HG02884 (cell line): ENCODE measurements at regions not wholly inside any gene's neighbourhood (a gene's known extent, or its start where the extent isn't known, plus 50 kb on each side); places are given as distances from the start of the nearest gene placed in this dataset.

Experiments used
- ATAC-seq: cut with Tn5 transposase; IDR thresholded peaks from one replicate; pipeline ENCODE4 v1.9.1; 2021; ENCODE audit warnings: mild to moderate bottlenecking, moderate library complexity; ENCODE audit not compliant: unreplicated experiment

- no peak for ATAC-seq
These were observed 93.4 kb downstream of the ABHD5 start for GRCh38 chr3:43783987-43784639.

GRCh38 chr3:43784640-43785011 is 93.9 kb downstream of the ABHD5 start:
- ATAC-seq = no peak

- no peak for ATAC-seq
These were observed 94.8 kb downstream of the ABHD5 start for GRCh38 chr3:43785551-43785950.

- no peak for ATAC-seq
These were observed 95.4 kb downstream of the ABHD5 start for GRCh38 chr3:43786102-43786501.

- no peak for ATAC-seq
These were observed 96.0 kb downstream of the ABHD5 start for GRCh38 chr3:43786526-43787305.

GRCh38 chr3:43787330-43787729 is 96.6 kb downstream of the ABHD5 start:
- no peak for ATAC-seq

GRCh38 chr3:43789028-43789427 is 98.3 kb downstream of the ABHD5 start:
- no peak for ATAC-seq

- no peak for ATAC-seq
These were observed 99.3 kb downstream of the ABHD5 start for GRCh38 chr3:43790060-43790459.

GRCh38 chr3:43790476-43790875 is 99.7 kb downstream of the ABHD5 start:
- ATAC-seq = no peak

- ATAC-seq = no peak
These were observed 100.5 kb downstream of the ABHD5 start for GRCh38 chr3:43791246-43791645.

GRCh38 chr3:43792904-43793303 is 102.2 kb downstream of the ABHD5 start:
- no peak for ATAC-seq

GRCh38 chr3:43793648-43794372 is 103.1 kb downstream of the ABHD5 start:
- ATAC-seq = no peak

- no peak for ATAC-seq
These were observed 104.0 kb downstream of the ABHD5 start for GRCh38 chr3:43794776-43795175.

GRCh38 chr3:43795491-43795890 is 104.8 kb downstream of the ABHD5 start:
- no peak for ATAC-seq

GRCh38 chr3:43796041-43796596 is 105.4 kb downstream of the ABHD5 start:
- ATAC-seq = no peak

GRCh38 chr3:43797794-43798193 is 107.1 kb downstream of the ABHD5 start:
- ATAC-seq = no peak

GRCh38 chr3:43810797-43811196 is 120.1 kb downstream of the ABHD5 start:
- ATAC-seq = no peak

- ATAC-seq = no peak
These were observed 123.7 kb downstream of the ABHD5 start for GRCh38 chr3:43814461-43814860.

- ATAC-seq = no peak
These were observed 125.6 kb downstream of the ABHD5 start for GRCh38 chr3:43816372-43816771.

GRCh38 chr3:43817064-43817463 is 126.3 kb downstream of the ABHD5 start:
- ATAC-seq = no peak

GRCh38 chr3:43817825-43818224 is 127.1 kb downstream of the ABHD5 start:
- no peak for ATAC-seq

GRCh38 chr3:43818229-43818628 is 127.5 kb downstream of the ABHD5 start:
- ATAC-seq = no peak
